ENCODE measurements at regions not wholly inside any gene's neighbourhood (a gene's known extent, or its start where the extent isn't known, plus 50 kb on each side); places are given as distances from the start of the nearest gene placed in this dataset.

DNA sequence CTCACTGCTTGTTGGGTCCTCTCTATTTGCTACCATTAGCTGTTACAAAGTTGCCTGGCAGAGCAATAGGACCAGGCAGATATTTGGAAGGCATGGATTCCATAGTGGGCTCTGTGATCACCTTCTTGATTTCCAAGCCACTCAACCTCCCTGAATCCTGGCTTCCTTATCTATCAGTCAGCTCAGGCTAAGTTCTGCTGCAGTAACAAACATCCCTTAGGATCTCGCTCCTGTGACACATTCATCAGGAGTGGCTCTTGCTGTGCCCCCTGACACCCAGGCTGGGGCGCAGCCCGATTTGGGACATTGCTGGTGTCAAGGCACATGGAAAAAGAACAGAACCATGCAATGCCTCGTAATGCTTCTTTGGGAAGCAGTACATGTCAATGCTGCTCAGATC lies 503.9 kb downstream of the TBC1D22A start:
- no peak for DNase-seq

DNA sequence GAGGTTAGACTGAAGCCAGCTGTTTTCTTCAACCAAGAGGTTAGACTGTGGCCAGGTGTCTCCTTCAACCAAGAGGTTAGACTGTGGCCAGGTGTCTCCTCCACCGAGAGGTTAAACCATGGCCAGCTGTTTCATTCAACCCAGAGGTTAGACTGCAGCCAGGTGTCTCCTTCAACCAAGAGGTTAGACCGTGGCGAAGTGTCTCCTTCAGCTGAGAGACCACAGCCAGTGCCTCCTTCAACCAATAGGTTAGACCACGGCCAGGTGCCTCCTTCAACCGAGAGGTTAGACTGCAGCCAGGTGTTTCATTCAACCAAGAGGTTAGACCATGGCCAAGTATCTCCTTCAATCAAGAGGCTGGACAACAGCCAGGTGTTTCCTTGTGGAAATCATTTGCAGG lies 498.1 kb downstream of the TBC1D22A start:
- DNase-seq = no peak

DNA sequence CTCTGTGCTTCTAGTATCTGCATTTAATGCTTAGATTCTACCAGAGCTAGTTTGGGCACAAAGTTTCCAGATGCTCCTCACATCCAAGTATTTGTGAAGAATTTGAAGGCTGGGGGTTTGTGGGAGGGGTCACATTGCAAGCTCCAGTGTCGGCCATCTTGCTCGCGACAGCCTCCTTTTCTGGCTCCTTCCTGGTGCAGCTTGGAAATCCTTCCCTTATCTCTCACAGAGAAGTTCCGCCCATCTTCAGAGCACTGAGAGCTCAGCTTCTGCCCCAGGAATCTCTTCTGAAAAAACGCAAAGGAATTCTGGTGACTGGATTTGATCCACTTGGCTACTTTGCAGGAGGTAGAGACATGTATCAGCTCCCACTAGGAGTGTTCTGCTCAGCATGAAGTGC lies 497.5 kb downstream of the TBC1D22A start:
- no peak for DNase-seq

DNA sequence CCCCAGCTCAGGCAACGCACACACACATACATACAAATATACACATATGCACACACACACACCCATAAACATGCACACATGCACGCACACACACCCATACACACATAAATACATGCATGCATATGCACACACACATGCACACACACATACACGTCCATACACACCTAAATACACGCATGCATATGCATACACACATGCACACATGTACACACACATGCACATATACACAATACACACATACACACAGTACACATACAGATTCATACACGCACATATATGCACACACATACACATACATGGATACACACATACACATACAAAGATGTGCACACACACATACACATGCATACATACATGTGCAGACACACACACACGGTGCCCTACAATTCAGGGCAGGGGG lies 496.6 kb downstream of the TBC1D22A start:
- DNase-seq = no peak

DNA sequence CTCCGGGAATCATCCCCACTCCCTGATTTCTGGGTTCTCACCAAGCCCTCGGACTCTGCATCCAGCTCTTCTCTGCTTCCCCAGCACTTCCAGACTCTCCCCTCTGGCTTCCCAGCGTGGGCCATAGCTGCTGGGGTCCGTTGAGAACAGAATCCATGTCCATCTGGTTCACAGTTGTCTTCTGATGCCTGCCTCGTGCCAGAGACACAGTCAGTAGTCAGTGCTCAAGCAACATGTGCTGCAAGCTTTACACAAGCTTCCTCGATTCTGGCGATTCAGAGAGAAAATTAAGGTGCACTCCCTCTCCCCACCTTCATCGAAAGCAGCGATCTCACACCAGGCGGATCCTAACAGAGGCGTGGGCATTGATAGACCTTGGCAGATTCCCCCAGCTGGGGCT lies 495.5 kb downstream of the TBC1D22A start:
- no peak for DNase-seq

DNA sequence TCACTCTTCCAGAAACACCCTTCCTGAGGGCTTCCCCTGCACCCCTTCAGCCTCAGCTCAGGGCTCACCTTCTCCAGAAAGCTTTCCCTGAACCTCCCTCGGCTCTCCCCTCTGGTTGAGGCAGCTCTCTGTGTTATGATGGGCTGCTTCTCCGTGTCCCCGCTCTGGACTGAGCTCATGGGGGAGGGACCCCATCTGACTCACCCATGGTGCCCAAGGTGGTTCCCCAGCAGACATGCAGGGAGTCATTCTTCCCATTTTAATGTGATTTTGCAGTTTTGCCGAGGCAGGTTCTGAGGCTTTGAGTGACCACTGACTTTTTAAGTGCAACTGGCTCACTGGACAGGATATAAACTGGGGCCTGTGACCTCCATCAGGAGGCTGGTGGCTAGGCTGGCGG lies 495.1 kb downstream of the TBC1D22A start:
- DNase-seq = no peak

DNA sequence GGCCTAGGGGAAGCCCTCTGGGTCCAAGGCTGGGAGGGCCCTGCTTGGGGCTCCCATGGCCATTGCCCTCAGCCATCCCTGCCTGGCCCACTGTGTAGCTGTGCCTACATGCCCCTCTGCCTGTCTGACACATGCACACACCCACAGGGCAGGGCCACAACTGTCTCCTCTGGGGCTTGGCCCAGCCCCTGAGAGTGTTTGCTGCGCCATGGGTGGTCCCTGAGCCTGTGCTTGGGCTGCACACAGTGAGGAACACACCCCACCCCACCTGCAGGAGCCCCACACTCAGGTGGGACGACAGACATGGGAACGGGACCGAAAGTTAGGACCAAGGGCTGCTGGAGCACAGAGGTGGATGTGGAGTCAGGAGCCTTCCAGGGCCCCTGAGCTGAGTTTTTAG lies 489.5 kb downstream of the TBC1D22A start:
- DNase-seq = no peak

DNA sequence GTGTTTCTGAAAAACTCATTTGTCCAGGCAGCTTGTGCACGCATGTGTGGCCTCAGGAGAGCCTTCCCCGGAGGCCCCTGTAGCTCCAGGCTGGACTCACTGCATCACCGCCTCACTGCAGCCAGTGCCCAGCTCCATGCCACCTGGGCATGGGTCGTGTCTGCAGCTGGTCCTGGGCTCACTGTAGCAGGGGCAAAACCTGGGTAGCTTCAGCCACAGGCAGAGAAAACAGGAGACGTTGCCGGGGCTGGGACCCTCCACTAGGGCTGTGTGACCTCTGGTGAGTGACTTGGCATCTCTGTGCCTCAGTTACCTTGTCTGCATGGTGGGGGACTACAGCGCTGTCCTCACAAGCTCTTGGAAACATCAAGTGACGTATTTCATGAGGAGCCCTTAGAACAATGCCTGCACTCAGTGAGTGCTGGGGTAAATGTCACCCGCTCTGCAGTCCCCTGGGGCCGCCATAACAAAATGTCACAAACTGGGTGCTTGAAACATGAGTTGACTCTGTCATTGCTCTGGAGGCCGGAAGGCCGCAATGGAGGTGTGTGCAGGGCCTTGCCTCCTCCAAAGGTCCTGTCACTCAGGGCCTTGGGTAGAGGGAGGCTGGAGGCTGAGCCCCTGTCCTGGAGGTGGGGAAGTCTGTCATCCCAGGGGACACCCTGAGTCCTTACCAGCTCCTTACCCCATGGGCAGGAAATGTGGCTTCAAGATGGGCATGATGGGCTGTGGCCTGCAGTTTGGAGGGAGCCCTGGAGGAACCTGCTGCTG lies 488.7 kb downstream of the TBC1D22A start:
- no peak for DNase-seq

DNA sequence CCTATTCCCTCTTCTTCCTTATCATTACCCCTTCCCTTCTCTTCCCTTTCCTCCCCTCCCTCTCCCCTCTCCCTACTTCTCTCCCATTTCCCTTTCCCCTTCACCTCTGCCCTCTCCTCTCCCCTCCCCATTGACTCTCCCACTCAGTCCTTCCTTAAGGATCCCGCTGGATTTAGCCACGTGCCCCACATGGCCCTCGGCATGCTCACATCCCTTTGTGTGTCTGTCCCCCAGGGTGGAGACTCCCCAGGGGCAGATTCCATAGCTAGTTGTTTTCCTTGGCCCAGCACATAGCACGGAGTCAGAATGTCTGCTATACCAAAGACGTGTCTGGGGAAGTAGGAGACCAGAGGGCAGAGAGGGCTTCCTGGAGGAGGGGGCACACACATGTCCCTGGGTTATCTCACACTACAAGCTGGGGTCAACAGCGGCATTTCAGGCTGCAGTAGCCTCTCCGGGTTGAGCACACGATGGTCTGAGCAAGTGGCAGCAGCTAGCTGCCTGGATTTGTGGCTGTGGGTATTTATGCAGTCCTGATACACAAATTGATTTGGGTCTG lies 487.0 kb downstream of the TBC1D22A start:
- no peak for DNase-seq

DNA sequence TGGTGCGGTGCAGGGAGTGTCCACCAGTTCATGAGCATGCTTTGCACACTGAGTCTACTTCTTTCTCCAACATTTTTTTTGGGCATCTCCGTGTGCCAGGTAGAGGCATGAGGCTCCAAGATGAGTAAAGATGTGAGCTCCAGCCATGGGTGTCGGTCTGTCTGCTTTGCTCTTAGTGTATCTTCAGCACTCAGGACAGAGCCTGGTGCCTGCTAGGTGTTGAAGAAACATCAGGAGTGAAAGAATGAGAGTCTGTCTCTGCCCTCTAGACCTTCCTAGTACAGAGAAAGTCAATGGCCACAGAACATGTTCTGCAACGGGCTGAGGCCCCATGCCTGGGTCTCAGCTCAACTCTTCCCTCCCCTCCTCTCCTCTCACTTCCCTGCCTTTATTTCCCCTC lies 486.5 kb downstream of the TBC1D22A start:
- DNase-seq = no peak

DNA sequence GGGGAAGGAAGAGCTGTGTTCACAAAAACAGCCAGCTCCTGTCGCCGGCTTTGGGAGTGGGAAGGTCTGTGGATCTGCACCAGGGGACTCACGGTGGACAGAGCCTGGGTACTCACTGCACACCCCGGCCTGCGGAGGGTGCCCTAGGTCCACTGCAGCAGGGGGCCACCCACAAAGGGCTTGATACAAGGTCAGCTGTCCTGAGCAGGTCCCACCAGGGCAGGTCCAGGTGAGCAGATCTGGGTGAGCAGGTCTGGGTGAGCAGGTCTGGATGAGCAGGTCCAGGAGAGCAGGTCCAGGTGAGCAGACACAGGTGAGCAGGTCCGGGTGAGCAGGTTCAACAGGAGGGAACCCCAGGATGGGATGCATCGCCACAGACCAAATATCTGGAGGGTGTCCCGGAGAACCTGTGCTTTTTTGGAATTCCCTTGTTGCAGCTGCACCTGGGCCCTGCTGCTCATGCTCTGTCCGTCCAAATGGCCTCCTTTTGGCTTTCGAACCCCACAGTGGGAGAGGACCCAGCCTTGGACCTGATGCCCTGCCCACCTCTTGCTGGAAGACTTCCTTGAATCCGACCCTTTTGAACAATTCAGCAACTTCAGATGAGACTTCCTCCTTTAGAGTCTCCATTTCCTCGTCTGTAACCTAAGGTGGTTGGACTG lies 485.3 kb downstream of the TBC1D22A start:
- no peak for DNase-seq

DNA sequence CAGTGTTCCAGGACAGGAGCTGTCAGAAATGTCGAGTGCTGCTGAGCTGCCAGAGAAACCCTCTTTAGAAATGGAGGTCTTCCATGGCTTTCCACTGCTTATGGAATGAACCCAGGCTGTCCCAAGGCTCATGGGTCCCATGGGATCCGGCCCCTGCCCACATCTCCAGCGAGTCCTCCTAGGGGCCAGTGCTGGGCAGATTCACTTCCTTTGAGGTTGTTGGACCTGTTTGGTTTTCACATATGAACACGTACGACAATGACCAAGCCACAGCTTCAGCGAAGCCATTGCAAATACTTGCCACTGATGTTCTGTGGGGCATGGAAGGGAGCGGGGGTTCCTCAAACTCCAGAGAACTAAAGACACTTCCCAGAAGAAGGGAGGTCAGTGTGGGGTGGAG lies 483.3 kb downstream of the TBC1D22A start:
- no peak for DNase-seq

DNA sequence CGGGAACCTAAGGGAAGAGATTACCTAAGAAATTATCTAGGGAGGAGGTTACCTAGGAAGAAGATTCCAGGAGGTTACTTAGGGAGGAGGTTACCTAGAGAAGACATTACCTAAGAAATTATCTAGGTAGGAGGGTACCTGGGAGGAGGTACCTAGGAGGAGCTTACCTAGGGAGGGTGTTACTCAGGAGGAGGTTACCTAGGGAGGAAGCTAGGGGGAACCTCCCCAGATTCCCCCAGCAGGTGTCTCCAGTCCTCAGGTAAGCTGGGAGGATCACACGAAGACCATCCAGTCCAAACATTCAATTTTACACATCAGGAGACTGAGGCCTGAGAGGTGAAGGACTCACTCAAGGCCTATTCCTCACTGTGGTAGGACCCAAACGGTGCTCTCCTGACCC lies 482.8 kb downstream of the TBC1D22A start:
- DNase-seq = no peak

DNA sequence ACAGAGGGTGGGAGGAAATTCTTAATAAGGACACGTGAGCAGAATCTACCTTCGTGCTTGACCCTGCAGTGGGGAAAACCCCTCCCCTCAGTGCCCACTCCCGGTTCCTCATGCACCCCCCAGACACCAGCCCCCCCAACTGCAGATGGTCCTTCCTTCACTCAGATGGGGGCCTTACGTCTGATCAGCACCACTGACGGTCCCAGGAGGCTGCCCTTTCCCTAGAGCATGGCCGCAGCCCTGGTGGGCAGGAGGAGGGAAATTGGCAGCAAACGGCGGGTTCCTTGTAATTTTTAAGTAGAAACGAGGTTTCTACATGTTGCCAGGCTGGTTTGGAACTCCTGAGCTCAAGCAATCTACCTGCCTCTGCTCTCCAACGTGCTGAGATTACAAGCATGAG lies 477.7 kb downstream of the TBC1D22A start:
- no peak for DNase-seq

DNA sequence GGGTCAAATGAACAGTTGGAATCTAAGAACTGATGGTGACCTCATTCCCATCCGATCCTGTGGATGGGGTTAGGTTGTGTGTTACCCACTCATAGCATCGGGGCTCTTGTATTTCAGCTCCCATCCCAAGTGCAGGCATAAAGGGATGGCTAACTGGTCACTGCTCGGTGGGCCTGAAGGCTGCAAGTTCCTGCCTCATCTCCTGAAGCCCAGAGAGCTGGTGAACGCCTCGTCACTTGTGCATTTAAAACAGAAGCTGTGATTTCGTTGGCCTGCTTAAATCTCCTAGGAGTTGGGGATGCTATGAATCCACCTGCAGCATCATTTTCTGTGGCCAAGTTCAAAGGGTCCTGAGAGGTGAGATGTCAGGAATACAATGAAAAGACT lies 477.0 kb downstream of the TBC1D22A start:
- no peak for DNase-seq

DNA sequence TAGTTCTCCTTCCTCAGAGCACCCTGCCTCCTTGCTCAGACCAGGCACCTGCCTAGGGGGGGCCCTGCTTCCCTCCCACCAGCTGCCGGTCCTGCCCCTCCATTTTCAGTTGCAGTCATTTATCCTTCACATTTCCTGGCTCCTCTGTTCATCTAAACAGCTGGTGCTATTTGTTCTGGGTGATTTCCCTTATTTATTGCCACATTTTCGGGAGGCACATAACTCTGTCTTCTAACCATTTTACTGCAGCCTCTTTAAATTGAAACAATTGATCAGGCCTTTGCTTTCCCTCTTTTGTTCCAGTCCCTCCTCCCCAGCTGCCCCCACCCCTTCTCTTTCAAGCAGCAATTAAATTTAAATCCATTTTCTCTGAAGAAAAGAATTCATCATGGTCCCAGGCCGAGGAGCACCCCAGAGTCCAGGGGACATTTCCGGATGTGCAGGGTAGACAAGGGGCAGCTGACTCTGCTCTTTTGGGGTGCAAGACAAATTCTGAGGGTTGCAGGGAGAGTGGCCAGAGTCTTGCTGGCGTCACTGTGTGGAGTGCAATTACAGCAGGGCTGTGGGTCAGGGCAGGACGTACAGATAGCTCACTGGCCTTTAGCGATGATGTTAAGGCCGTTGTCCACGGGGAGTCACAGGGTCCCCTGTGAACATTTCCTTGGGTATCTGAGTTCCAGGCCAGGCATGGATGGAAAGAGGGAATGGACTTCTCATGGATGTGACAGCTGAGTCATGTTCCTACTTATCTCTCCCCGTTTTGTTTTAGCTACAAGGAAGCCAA lies 476.4 kb downstream of the TBC1D22A start:
- DNase-seq = no peak

DNA sequence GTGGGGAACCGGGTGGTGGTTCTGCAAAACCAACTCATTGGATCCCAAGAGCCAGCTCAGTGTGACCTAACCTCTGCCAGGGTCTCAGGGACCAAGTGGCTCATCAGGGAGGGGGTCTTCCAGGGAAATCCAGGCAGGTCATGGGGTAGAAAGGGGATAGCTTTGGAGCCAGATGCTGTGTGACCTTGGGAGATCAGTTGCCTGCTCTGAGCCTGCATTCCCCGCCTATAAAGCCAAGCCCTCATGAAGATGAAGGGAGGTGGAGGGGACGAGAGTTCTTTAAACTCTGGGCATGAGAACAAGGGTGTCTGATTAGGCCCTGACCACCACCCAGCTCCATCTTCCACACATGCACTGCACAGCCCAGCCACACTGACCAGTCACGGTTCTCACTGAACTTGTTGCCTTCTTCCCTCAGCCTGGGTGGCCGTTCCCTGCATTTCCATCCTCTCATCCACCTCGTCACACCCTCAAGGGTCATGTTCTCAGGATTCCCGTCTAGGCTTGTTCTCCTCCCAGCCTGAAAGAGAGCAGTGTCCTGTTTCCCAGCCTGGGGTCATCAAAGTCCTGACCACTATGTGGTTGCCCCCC lies 475.5 kb downstream of the TBC1D22A start:
- no peak for DNase-seq

DNA sequence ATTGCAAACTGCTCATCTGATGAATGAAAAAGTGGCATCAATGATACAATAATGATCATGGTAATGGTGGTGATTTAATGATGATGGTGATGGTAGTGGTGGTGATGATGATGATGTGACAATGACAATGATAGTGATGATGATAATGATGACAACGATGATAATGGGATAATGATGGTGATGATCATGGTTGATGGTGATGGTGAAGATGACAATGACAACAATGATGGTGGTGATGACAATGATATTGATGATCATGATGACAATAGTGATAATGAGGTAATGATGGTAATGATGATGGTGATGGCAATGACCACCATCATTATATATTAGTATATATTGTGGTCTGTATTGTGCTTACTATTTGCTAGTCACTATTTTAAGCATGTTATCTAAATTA lies 474.3 kb downstream of the TBC1D22A start:
- DNase-seq = no peak

DNA sequence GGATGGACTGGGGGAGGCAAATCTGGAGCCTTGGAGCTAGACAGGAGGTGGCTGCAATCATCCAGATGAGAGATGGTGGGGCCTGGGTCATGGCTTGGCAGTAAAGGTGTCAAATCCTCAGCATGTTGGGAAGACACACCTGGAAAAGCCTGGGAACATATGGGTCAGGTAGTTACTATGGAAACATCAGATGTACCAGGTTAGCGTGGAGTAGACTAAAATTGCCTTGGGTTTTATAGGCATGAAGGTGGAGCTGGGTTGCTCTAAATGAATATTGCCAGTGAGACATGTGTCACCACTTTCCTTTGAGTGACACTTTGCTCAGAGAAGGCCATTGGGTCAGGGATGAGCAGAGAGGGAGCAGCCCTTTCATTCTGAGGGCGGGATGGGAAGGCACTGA lies 473.7 kb downstream of the TBC1D22A start:
- no peak for DNase-seq

DNA sequence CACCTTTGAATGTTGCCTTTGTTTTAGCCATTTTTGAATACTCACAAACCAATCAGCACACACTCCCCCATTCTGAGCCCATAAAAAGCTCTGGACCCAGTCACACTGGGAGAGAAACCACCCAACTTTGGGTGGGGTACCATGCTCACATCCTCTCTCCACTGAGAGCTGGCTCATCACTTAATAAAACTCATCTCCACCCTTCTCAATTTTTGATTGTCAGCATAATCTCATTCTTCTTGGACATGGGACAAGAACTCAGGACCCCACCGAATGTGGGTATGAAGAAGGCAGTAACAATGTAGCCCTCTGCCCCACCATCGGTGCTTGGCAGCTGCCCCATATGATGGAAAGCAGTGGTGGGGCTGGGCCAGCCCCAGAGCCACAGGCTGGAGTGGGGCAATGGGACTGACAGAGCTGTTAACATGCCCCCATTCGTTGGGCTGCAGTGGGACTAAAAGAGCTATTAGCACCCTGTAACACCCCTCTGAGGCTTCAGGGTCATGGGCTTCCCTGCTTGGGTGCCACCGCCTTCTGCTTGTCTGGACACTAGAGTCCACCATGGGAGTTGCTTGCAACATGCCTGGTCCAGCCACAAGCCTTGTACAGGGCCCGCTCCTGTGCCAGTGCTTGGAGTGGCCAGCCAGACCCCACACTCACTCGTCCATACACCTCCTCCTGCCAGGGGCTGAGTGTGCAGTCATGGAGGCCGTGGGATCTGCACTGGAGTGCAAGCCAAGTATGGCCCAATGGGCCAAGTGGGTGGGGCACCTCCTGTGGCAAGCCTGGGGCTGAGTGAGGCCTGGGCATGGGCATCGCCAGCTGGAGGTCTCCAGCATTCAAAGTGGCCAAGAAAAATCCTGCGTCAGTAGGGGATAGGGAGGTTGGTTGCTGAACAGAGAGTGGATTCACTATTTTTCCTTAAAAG lies 471.1 kb downstream of the TBC1D22A start:
- DNase-seq = no peak

DNA sequence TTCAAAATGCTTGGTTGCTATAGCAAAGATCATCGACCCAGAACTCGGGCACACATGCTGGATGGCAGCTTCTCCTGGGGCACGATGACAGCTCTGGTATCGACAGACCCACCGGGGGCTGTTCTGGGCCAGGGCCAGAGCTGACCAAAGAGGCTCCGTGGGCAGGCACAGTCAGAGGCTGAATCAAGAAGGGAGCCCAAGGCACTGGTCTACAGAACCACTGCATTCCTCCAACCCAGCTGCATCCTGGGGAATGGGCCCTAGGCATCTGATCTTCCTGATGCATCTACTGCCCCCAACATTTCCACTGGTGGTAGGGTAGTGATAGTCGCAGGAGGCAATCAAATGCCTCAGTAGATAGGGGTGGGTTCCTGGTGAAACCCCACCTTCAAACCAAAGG lies 470.3 kb downstream of the TBC1D22A start:
- no peak for DNase-seq

DNA sequence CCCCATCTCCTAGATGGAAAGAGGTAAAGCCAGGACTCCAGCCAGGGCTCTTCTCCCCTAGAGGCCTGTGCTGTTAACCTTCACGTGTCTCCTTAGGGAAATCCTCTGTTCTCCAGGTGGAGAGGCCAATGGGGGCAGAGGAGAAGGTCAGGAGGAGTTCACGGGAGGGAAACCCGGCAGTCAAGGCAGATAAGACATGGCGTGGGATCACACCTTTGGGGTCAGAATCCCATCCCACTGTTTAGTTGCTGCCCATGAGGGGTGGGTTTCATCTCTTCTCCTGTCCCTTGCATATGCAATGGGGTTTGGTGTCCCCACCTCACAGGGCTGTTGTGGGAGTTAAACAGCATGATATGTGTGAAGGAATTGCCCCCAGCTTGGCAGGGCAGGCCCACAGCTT lies 469.7 kb downstream of the TBC1D22A start:
- DNase-seq = no peak

Data from stimulated activated CD4-positive, alpha-beta T cell treated with anti-CD3 and anti-CD28 coated beads, Interleukin-12 subunit alpha, Interleukin-12 subunit beta, amount 100 ng/mL, for 4 hours (primary cell).